ENCODE measurements at regions not wholly inside any gene's neighbourhood (a gene's known extent, or its start where the extent isn't known, plus 50 kb on each side); places are given as distances from the start of the nearest gene placed in this dataset.

- H3K4me3 ChIP-seq = no peak overlapping the region
- no peak for TF ChIP-seq POLR2AphosphoS5 (IDR thresholded peaks at IDR 0.05)
- TF ChIP-seq EP300 (IDR thresholded peaks at IDR 0.05) = no peak
- no peak for TF ChIP-seq POLR2A (IDR thresholded peaks at IDR 0.05)
- TF ChIP-seq, protein P1, sequence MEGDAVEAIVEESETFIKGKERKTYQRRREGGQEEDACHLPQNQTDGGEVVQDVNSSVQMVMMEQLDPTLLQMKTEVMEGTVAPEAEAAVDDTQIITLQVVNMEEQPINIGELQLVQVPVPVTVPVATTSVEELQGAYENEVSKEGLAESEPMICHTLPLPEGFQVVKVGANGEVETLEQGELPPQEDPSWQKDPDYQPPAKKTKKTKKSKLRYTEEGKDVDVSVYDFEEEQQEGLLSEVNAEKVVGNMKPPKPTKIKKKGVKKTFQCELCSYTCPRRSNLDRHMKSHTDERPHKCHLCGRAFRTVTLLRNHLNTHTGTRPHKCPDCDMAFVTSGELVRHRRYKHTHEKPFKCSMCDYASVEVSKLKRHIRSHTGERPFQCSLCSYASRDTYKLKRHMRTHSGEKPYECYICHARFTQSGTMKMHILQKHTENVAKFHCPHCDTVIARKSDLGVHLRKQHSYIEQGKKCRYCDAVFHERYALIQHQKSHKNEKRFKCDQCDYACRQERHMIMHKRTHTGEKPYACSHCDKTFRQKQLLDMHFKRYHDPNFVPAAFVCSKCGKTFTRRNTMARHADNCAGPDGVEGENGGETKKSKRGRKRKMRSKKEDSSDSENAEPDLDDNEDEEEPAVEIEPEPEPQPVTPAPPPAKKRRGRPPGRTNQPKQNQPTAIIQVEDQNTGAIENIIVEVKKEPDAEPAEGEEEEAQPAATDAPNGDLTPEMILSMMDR (IDR thresholded peaks at IDR 0.05) = no peak
- H3K36me3 ChIP-seq = no peaks in the 10 kb centered on the region
- ATAC-seq (ENCODE audit: low FRiP score in 2 of 2) (no peak), DNase-seq (no peak)
- WGBS, 2 donors = 43 to 71% methylated on average over 2 to 3 of the region's 3 CpGs
- H3K27me3 ChIP-seq = no peaks in the 10 kb centered on the region
- H3K27ac ChIP-seq = no peak overlapping the region
- no peaks in the 10 kb centered on the region for H3K4me1 ChIP-seq
- H3K9me3 ChIP-seq = no peaks in the 10 kb centered on the region
These were observed 396.9 kb upstream of the CBLB start for GRCh38 chr3:106265704-106266103.

- TF ChIP-seq, protein P1 (IDR thresholded peaks at IDR 0.05) = no peak
- TF ChIP-seq POLR2AphosphoS5 (IDR thresholded peaks at IDR 0.05) (no peak), POLR2A (IDR thresholded peaks at IDR 0.05) (no peak), EP300 (IDR thresholded peaks at IDR 0.05) (no peak)
These were observed 399.9 kb upstream of the CBLB start for GRCh38 chr3:106268696-106269095.

DNA sequence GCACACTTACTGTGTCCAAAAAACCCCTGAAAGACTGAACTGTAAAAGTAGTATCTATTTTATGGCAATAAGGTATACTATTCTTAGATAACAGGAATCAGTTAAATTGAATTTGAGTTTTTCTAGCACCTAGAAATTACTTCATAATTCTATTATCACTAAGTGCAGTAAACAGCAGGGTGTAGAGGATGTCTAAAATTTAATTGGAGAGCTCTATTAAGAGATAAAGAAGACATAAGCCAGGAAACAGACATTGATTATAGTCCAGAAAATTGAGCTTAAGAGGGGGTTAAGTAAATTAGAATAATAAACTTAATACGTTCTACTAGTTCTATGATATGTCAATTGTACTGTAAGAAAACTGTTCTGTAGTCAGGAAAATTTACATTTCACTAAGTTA lies 403.5 kb upstream of the CBLB start:
- H3K27ac ChIP-seq = no peak overlapping the region
- no peak for ATAC-seq (ENCODE audit: low FRiP score in 2 of 2)
- no peak for TF ChIP-seq POLR2AphosphoS5 (IDR thresholded peaks at IDR 0.05)
- TF ChIP-seq, protein P1 (IDR thresholded peaks at IDR 0.05) = no peak
- TF ChIP-seq EP300 (IDR thresholded peaks at IDR 0.05) = no peak
- no peak for TF ChIP-seq POLR2A (IDR thresholded peaks at IDR 0.05)

More at GRCh38 chr3:106268696-106269095, 399.9 kb upstream of the CBLB start:
- WGBS, 2 donors = 94 to 96% methylated on average over 4 of the region's 4 CpGs
- Histone ChIP-seq H3K27me3 (no peaks in the 10 kb centered on the region), H3K4me1 (no peaks in the 10 kb centered on the region), H3K9me3 (no peaks in the 10 kb centered on the region), H3K4me3 (no peak overlapping the region), H3K27ac (no peak overlapping the region), H3K36me3 (no peaks in the 10 kb centered on the region)
- no peak for ATAC-seq (ENCODE audit: low FRiP score in 2 of 2)
- DNase-seq = no peak

DNA sequence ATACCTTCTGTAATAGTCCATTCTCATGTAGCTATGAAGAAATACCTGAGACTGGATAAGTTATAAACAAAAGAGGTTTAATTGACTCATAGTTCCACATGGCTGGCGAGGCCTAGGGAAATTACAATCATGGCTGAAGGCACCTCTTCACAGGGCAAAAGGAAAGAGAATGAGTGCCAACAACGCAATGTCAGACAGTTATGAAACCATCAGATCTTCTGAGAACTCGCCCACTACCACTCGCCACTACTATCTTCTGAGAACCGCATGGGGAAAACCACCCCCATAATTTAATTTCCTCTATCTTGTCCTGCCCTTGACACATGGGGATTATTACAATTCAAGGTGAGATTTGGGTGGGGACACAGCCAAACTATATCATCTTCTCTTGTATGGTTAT lies 406.8 kb upstream of the CBLB start:
- Histone ChIP-seq H3K4me3 (no peak overlapping the region), H3K9me3 (no peaks in the 10 kb centered on the region), H3K36me3 (no peaks in the 10 kb centered on the region), H3K27ac (no peak overlapping the region), H3K4me1 (no peaks in the 10 kb centered on the region), H3K27me3 (no peaks in the 10 kb centered on the region)
- DNase-seq (no peak), ATAC-seq (ENCODE audit: low FRiP score in 2 of 2) (no peak)
- TF ChIP-seq POLR2A (IDR thresholded peaks at IDR 0.05) (no peak), POLR2AphosphoS5 (IDR thresholded peaks at IDR 0.05) (no peak), EP300 (IDR thresholded peaks at IDR 0.05) (no peak)
- TF ChIP-seq, protein P1 (IDR thresholded peaks at IDR 0.05) = no peak
- 56 to 57% methylated on average over 5 of the region's 5 CpGs for WGBS, 2 donors

More for the DNA sequence above, 403.5 kb upstream of the CBLB start:
- H3K27me3 ChIP-seq = no peaks in the 10 kb centered on the region
- no peaks in the 10 kb centered on the region for H3K9me3 ChIP-seq
- DNase-seq = no peak
- H3K4me1 ChIP-seq = no peaks in the 10 kb centered on the region
- no peak overlapping the region for H3K4me3 ChIP-seq
- no peaks in the 10 kb centered on the region for H3K36me3 ChIP-seq
- WGBS, 2 donors = 91 to 95% methylated on average over 1 of the region's 1 CpG

DNA sequence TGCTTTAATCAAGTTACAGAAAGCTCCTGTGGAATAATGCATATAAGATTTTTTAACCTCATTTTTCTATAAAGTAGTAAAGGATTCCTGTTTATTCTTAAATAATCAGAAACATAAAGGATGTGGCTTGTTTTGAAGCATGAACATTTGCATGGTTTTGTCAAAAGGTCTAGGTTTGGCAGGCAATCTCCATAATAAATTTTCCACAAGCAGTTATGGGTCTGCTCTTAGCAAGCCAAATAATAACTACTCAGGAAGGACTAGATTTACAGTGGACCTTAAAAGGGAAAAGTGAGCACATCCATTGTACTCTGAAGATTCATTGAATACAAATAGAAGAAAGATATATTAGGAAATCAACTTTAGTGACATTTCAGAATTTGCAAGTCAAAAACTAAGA lies 407.3 kb upstream of the CBLB start:
- Histone ChIP-seq H3K36me3 (no peaks in the 10 kb centered on the region), H3K9me3 (no peaks in the 10 kb centered on the region), H3K27me3 (no peaks in the 10 kb centered on the region), H3K4me1 (no peaks in the 10 kb centered on the region), H3K27ac (no peak overlapping the region), H3K4me3 (no peak overlapping the region)
- no peak for DNase-seq
- TF ChIP-seq EP300 (IDR thresholded peaks at IDR 0.05) = no peak
- TF ChIP-seq POLR2A (IDR thresholded peaks at IDR 0.05) = no peak
- TF ChIP-seq POLR2AphosphoS5 (IDR thresholded peaks at IDR 0.05) = no peak
- TF ChIP-seq, protein P1 (IDR thresholded peaks at IDR 0.05) = no peak
- no peak for ATAC-seq (ENCODE audit: low FRiP score in 2 of 2)

Measured in upper lobe of left lung (tissue), 6 donors.